C1 segment of cervical spinal cord (tissue), 14 donors: ENCODE measurements at regions not wholly inside any gene's neighbourhood (a gene's known extent, or its start where the extent isn't known, plus 50 kb on each side); places are given as distances from the start of the nearest gene placed in this dataset.

ENCODE experiments used
- DNase-seq, 14 donors: peaks; one replicate each; lab custom pipeline; 2025; lab: John Stamatoyannopoulos, UW

DNA sequence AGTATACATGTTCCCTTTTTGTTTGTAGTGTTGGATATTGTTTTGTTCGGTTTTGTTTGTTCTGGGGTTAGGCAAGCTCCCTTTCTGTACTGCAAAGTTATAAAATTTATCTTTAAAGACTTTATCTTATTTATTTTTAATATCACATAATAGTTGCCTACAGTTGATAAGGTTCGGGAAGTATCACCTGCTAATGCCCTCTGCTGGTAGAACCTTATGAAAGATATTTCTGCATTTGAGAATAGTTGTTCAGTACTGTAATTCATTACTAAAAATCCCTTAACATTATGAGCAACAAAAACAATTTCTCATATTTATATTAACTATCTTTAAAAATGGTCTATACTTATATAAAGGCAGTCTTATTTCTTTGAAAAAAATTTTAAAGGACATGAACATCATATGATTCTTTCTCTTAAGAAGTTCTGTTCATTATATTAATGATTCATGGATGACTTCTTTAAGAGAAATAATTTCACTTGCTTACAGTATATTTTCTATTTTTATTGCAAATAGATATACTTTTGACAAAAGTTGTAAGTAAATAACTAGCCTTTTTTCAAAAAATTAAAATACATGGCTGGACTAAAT, 1126.8 kb downstream of the SI start:
- DNase-seq = no peak

GRCh38 chr3:163946785-163947184, 1131.5 kb downstream of the SI start:
- DNase-seq = no peak

DNA sequence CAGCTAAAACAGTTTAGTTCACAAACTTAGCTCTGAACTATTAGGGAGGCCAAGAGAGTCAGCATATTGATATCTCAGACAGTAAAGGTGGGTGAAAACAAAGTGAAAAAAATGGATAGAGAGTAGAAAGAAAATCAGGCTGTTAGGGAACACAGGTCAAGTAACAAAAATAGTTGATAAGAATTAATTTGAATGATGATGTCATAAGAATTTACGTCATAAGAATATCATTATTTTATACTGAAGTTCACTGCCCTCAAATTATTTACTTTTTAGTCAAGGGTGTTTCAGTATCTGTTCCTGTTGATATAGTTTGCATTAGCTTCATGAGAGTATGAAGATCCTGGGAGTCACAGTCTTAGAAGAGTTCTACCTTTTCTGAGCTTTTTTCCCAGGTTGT, 1134.6 kb downstream of the SI start:
- no peak for DNase-seq

- no peak for DNase-seq
Measured at GRCh38 chr3:163939926-163940325, 1138.4 kb downstream of the SI start.

DNA sequence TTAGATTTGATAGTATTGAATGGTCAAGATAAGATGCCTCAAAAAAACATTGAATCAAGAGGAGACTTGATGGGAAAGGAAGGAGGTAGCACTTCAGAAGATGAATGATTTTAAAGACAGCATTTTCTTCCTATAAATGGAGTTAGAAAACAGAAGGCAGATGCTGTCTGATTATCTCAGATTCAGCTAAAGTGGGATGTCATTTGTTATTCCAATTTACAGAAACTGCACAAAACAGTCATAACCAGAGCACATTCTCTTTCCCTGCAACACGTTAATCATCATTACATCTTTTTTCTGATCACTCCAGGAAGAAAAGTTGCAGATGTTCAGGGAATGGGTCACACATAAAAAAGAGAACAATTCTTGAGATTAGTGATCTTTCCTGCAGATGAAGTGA, 1141.8 kb downstream of the SI start:
- DNase-seq = no peak

DNA sequence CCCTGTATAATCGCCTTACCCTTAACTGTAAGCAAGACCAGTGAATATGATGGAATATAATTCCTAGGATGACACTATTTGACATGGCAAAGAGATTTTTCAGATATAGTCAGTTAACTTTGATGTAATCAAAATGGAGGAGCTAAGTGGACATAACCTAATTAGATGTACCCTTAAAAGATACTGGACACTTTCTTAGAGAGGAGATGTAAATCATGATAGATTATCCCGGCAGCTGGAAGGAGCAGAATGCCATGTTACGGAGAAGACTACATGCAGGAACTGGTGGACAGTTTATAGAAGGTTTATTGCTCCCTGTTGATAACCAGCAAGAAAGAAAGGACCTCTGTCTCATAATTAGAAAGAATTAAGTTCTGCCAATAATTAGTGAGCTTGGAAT, 1142.9 kb downstream of the SI start:
- no peak for DNase-seq

GRCh38 chr3:163929069-163929652, 1149.1 kb downstream of the SI start:
- no peak for DNase-seq

DNA sequence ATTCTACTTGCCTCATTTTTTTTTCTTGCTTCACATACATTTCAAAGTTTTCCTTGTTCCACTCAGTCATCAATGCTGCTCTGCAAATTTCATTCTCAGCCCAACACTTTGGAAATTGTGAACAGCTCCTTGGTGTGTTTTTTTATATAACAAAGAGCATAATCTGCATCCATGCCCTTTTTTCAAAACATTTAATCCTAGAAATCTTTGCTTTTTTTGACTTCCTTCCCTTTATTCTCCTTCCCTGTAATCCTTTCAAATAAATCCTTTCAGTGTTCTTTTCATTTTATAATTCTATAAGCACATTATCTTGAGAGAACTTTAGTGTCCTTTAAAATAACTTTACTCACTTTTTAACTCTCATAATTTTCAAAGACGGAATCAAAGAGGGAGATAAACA, 1150.8 kb downstream of the SI start:
- DNase-seq = no peak

DNA sequence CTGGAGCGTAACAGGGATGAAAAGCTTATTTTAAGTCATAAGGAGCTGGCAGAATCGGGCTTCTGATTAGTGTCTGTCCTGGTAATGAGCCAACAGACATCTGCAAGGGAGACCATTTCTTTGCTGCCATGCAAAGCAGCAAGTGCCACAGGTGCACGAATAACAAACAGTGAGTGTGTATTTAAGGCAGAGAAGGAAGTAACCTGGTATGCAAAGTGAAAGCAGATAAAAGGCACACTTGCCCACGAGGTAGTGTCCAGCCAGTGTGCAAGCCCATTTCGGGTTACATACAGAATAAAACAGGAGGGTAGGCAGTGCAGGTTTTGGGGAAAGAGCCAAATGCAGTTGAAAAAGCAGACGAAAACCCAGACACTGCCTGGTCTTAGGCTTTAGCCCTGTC, 1153.7 kb downstream of the SI start:
- no peak for DNase-seq

GRCh38 chr3:163919154-163919553, 1159.1 kb downstream of the SI start:
- DNase-seq = no peak

DNA sequence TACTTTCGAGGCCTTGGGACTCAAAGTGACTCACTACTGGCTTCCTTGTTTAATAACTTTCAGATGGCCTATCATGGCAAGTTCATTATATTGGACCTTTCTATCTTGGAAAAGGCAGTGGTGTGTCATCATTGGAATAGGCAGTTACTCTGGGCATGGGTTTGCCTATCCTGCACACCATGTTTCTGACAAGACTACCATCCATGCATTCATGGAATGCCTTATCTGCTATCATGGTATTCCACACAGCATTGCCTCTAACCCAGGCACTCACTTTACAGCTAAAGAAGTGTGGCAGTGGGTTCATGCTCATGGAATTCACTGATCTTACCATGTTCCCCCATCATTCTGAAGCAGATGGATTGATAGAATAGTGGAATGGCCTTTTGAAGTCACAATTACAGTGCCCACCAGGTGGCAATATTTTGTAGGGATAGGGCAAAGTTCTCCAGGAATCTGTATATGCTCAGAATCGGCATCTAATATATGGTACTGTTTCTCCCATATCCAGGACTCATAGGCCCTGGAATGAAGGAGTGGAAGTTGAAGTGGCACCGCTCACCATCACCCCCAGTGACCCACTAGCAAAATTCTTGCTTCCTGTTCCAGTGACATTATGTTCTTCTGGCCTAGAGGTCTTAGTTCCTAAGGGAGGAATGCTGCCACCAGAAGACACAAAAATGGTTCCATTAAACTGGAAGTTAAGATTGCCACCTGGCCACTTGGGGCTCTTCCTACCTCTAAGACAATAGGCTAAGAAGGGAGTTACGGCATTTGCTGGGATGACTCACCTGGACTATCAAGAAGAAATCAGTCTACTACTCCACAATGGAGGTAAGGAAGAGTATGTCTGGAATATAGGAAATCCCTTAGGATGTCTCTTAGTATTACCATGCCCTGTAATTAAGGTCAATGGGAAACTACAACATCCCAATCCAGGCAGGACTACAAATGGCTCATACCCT, 1161.4 kb downstream of the SI start:
- DNase-seq = no peak

GRCh38 chr3:163915280-163915679, 1163.0 kb downstream of the SI start:
- no peak for DNase-seq

GRCh38 chr3:163914567-163914966, 1163.7 kb downstream of the SI start:
- no peak for DNase-seq

- DNase-seq = no peak
Measured at GRCh38 chr3:163891771-163892170, 1186.5 kb downstream of the SI start.

DNA sequence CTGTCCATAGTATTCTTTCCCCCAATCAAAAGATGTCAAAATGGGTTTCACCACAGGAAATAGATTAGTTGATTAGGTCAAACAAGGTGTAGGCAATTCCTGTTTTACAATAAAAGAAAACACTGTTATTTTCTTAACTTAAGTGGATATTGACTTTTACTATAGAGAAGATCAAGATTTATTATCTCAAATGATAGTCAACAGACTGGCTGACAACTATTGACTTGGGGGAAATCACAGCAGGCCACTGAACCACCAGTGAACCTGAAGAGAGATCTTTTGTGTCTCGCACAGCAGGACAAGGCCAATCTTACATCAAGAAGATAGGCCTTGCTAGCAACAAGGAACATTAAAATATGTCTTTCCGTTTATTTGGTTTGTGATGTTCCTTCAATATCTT, 1187.6 kb downstream of the SI start:
- DNase-seq = no peak

- no peak for DNase-seq
Measured at GRCh38 chr3:163879172-163879571, 1199.1 kb downstream of the SI start.

- DNase-seq = no peak
Measured at GRCh38 chr3:163878396-163878795, 1199.9 kb downstream of the SI start.

DNA sequence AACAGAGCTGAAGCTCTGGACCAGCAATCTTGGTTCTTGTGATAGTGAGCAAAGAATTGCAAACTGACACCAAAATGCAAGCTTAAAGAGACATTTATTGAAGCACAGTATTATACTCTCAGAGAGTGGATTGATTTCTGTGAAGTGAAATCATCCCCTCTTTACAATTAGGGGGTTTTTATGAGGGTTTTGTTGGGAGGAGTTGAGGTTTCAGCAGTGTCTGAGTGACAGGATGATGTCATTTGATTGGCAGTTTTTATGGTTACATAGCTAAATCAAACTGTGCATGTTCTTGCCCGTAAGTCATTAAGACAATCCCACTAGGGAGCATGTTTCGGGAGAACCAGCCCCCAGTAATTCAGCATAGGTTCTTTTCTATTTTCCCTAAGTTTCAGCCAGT, 1200.5 kb downstream of the SI start:
- DNase-seq = no peak

- DNase-seq = no peak
Measured at GRCh38 chr3:163863146-163863545, 1215.2 kb downstream of the SI start.

GRCh38 chr3:163852233-163852632, 1226.1 kb downstream of the SI start:
- no peak for DNase-seq

- no peak for DNase-seq
Measured at GRCh38 chr3:163838769-163839168, 1239.5 kb downstream of the SI start.

GRCh38 chr3:163832547-163832946, 1245.7 kb downstream of the SI start:
- no peak for DNase-seq

DNA sequence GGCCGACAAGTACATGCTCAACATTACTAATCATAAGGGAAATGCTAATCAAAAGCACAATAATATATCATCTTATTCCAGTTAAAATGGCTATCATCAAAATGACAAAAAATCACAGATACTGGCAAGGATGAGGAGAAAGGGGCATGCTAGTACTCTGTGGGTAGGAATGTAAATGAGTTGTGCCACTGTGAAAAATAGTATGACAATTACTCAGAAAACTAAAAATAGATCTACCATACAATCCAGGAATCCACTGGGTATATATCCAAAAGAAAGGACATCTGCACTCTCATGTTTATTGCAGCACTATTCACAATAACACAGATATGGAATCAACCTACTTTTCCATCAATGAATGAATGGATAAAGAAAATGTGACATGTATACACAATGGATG, 1256.5 kb downstream of the SI start:
- no peak for DNase-seq
